ENCODE measurements at regions not wholly inside any gene's neighbourhood (a gene's known extent, or its start where the extent isn't known, plus 50 kb on each side); places are given as distances from the start of the nearest gene placed in this dataset.
"Not testable (repeated sequence)": the region's sequence is repeated elsewhere in the genome, so short reads cannot be mapped to it uniquely, and the experiment has no call there.

GRCh38 chr16:33583702-33584101 lies 124.3 kb downstream of the TP53TG3F start:
- DNase-seq = not testable (repeated sequence)

- not testable (repeated sequence) for DNase-seq
Observed at GRCh38 chr16:33588589-33588988, 129.2 kb downstream of the TP53TG3F start.

- DNase-seq = not testable (repeated sequence)
Observed at GRCh38 chr16:33593344-33593743, 133.9 kb downstream of the TP53TG3F start.

- not testable (repeated sequence) for DNase-seq
Observed at GRCh38 chr16:33595074-33595473, 135.7 kb downstream of the TP53TG3F start.

GRCh38 chr16:33601029-33601428 lies 141.6 kb downstream of the TP53TG3F start:
- not testable (repeated sequence) for DNase-seq

GRCh38 chr16:33623535-33624077 lies 164.2 kb downstream of the TP53TG3F start:
- DNase-seq = not testable (repeated sequence)

GRCh38 chr16:33628895-33629294 lies 169.5 kb downstream of the TP53TG3F start:
- DNase-seq = not testable (repeated sequence)

- DNase-seq = not testable (repeated sequence)
Observed at GRCh38 chr16:33631713-33632112, 172.3 kb downstream of the TP53TG3F start.

- DNase-seq = not testable (repeated sequence)
Observed at GRCh38 chr16:33634057-33634456, 174.6 kb downstream of the TP53TG3F start.

GRCh38 chr16:33636760-33637159 lies 177.3 kb downstream of the TP53TG3F start:
- DNase-seq = not testable (repeated sequence)

- not testable (repeated sequence) for DNase-seq
Observed at GRCh38 chr16:33643270-33643669, 183.9 kb downstream of the TP53TG3F start.

- not testable (repeated sequence) for DNase-seq
Observed at GRCh38 chr16:33643698-33644381, 184.4 kb downstream of the TP53TG3F start.

GRCh38 chr16:33646386-33646785 lies 187.0 kb downstream of the TP53TG3F start:
- DNase-seq = not testable (repeated sequence)

GRCh38 chr16:33655756-33656155 lies 196.3 kb downstream of the TP53TG3F start:
- DNase-seq = not testable (repeated sequence)

- not testable (repeated sequence) for DNase-seq
Observed at GRCh38 chr16:33656394-33656793, 197.0 kb downstream of the TP53TG3F start.

- not testable (repeated sequence) for DNase-seq
Observed at GRCh38 chr16:33657717-33658116, 198.3 kb downstream of the TP53TG3F start.

- DNase-seq = not testable (repeated sequence)
Observed at GRCh38 chr16:33680791-33681190, 221.4 kb downstream of the TP53TG3F start.

GRCh38 chr16:33700320-33700719 lies 240.9 kb downstream of the TP53TG3F start:
- DNase-seq = not testable (repeated sequence)

GRCh38 chr16:33706845-33707590 lies 247.6 kb downstream of the TP53TG3F start:
- DNase-seq = not testable (repeated sequence)

- not testable (repeated sequence) for DNase-seq
Observed at GRCh38 chr16:33707591-33707934, 248.2 kb downstream of the TP53TG3F start.

- not testable (repeated sequence) for DNase-seq
Observed at GRCh38 chr16:33709856-33710695, 250.7 kb downstream of the TP53TG3F start.

GRCh38 chr16:33710696-33711087 lies 251.3 kb downstream of the TP53TG3F start:
- DNase-seq = not testable (repeated sequence)

GRCh38 chr16:33711616-33712015 lies 252.2 kb downstream of the TP53TG3F start:
- not testable (repeated sequence) for DNase-seq

Data from activated CD4-positive, alpha-beta T cell treated with anti-CD3 and anti-CD28 coated beads for 48 hours (primary cell).